ENCODE measurements at regions not wholly inside any gene's neighbourhood (a gene's known extent, or its start where the extent isn't known, plus 50 kb on each side); places are given as distances from the start of the nearest gene placed in this dataset.

DNA sequence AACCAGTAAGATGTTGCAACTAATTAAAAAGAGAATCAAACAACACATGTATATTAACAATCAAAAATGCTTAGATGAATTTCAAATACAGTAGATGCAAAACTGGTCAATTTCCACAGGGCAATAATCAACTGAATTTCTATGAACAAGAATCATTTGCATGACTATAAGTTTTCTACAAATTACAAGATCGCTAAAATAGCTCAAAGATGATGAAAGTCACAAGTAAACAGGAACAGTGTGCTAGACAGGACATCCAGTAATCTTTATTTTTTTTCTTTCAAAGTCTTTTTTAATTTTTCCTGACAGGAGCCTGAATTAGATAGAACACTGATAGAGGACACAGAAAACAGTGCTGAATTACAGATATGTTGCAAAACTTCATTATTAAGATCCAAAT lies 608.2 kb upstream of the DAB2 start:
- H2AK5ac ChIP-seq (ENCODE audit: insufficient read length, low read length) = no peak overlapping the region
- TF ChIP-seq, protein P1, sequence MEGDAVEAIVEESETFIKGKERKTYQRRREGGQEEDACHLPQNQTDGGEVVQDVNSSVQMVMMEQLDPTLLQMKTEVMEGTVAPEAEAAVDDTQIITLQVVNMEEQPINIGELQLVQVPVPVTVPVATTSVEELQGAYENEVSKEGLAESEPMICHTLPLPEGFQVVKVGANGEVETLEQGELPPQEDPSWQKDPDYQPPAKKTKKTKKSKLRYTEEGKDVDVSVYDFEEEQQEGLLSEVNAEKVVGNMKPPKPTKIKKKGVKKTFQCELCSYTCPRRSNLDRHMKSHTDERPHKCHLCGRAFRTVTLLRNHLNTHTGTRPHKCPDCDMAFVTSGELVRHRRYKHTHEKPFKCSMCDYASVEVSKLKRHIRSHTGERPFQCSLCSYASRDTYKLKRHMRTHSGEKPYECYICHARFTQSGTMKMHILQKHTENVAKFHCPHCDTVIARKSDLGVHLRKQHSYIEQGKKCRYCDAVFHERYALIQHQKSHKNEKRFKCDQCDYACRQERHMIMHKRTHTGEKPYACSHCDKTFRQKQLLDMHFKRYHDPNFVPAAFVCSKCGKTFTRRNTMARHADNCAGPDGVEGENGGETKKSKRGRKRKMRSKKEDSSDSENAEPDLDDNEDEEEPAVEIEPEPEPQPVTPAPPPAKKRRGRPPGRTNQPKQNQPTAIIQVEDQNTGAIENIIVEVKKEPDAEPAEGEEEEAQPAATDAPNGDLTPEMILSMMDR (conservative IDR thresholded peaks at IDR 0.05) = no peak
- no peak overlapping the region for H2BK15ac ChIP-seq (ENCODE audit: low read depth, low read length)
- no peak overlapping the region for H3K9ac ChIP-seq (ENCODE audit: extremely low read depth, insufficient read length, low read length)
- no peak overlapping the region for H3K56ac ChIP-seq (ENCODE audit: insufficient read length, low read depth, low read length)
- Mint-ChIP-seq H3K36me3 (ENCODE audit: insufficient read depth in 1 of 3, low read depth in 3 of 3) (no peaks in the 10 kb centered on the region), H3K27me3 (ENCODE audit: low read depth) (no peaks in the 10 kb centered on the region), H3K4me3 (no peak overlapping the region), H3K9me3 (no peaks in the 10 kb centered on the region), H3K27ac (no peak overlapping the region), H3K4me1 (no peaks in the 10 kb centered on the region)
- no peaks in the 10 kb centered on the region for H4K20me1 ChIP-seq (ENCODE audit: control insufficient read depth, insufficient read depth, insufficient read length)
- H3K27me3 ChIP-seq (ENCODE audit: insufficient read depth, low read length) = no peaks in the 10 kb centered on the region
- H3K18ac ChIP-seq (ENCODE audit: insufficient read length, low read depth, low read length) = no peak overlapping the region
- H2BK5ac ChIP-seq (ENCODE audit: insufficient read length, low read length) = no peak overlapping the region
- no peak overlapping the region for H3K14ac ChIP-seq (ENCODE audit: insufficient read depth, low read length)
- H3K23me2 ChIP-seq (ENCODE audit: insufficient read length, low read depth, low read length, poor library complexity, severe bottlenecking) = no peaks in the 10 kb centered on the region
- no peak overlapping the region for H2BK120ac ChIP-seq (ENCODE audit: low read depth, low read length, poor library complexity, severe bottlenecking)
- H2BK20ac ChIP-seq (ENCODE audit: low read depth, low read length, poor library complexity, severe bottlenecking) = no peak overlapping the region
- no peak overlapping the region for H3T11ph ChIP-seq (ENCODE audit: low read length)
- H4K91ac ChIP-seq (ENCODE audit: insufficient read length, low read depth, low read length) = no peak overlapping the region
- no peaks in the 10 kb centered on the region for H3K79me1 ChIP-seq (ENCODE audit: insufficient read depth, low read depth, low read length, poor library complexity, severe bottlenecking)
- H3K79me2 ChIP-seq (ENCODE audit: insufficient read depth, low read length) = no peaks in the 10 kb centered on the region
- DNase-seq = no peak
- H3K4ac ChIP-seq (ENCODE audit: low read depth, low read length) = no peak overlapping the region
- H3K23ac ChIP-seq (ENCODE audit: insufficient read length, low read depth, low read length) = no peak overlapping the region
- no peaks in the 10 kb centered on the region for H3K9me3 ChIP-seq (ENCODE audit: control insufficient read depth, low read depth, low read length)
- no CpG with 5 or more reads among the region's 1 CpG for WGBS (ENCODE audit: extremely low coverage, insufficient read length, low lambda C conversion rate)
- H3K4me2 ChIP-seq (ENCODE audit: insufficient read depth, insufficient read length, low read length) = no peak overlapping the region
- H4K5ac ChIP-seq (ENCODE audit: insufficient read length, low read depth, low read length) = no peak overlapping the region
- no peak overlapping the region for H2AFZ ChIP-seq (ENCODE audit: low read length)
- H3K27ac ChIP-seq (ENCODE audit: insufficient read length, low read depth, low read length) = no peak overlapping the region
- H4K8ac ChIP-seq (replicated peaks; ENCODE audit: insufficient read length, low read depth, low read length) = no peak overlapping the region
- H2BK12ac ChIP-seq (ENCODE audit: insufficient read length, low read depth, low read length) = no peak overlapping the region
- H3K4me1 ChIP-seq (ENCODE audit: insufficient read depth, low read length) = no peaks in the 10 kb centered on the region

Measured in H9 (cell line).